GM18868 (cell line): ENCODE measurements at regions not wholly inside any gene's neighbourhood (a gene's known extent, or its start where the extent isn't known, plus 50 kb on each side); places are given as distances from the start of the nearest gene placed in this dataset.

Experiments used
- ATAC-seq: cut with Tn5 transposase; IDR thresholded peaks from one replicate; pipeline ENCODE4 v1.9.1; 2021; ENCODE audit warnings: mild to moderate bottlenecking, moderate library complexity; ENCODE audit not compliant: unreplicated experiment

GRCh38 chr5:38032149-38032548, 192.3 kb upstream of the GDNF start:
- no peak for ATAC-seq

GRCh38 chr5:38031304-38031703, 191.5 kb upstream of the GDNF start:
- ATAC-seq: no peak

GRCh38 chr5:38029397-38030065, 189.7 kb upstream of the GDNF start:
- no peak for ATAC-seq

- no peak for ATAC-seq
Measured at GRCh38 chr5:38023799-38024198, 184.0 kb upstream of the GDNF start.

- ATAC-seq: no peak
Measured at GRCh38 chr5:38023371-38023770, 183.5 kb upstream of the GDNF start.

- ATAC-seq: no peak
Measured at GRCh38 chr5:38022631-38023030, 182.8 kb upstream of the GDNF start.

GRCh38 chr5:38018016-38018415, 178.2 kb upstream of the GDNF start:
- ATAC-seq: no peak

- no peak for ATAC-seq
Measured at GRCh38 chr5:38013107-38013506, 173.3 kb upstream of the GDNF start.

GRCh38 chr5:38011668-38012188, 171.9 kb upstream of the GDNF start:
- no peak for ATAC-seq

GRCh38 chr5:38009749-38010358, 170.0 kb upstream of the GDNF start:
- ATAC-seq: no peak

- ATAC-seq: no peak
Measured at GRCh38 chr5:38008198-38008597, 168.4 kb upstream of the GDNF start.

- ATAC-seq: no peak
Measured at GRCh38 chr5:37999593-37999992, 159.8 kb upstream of the GDNF start.

- no peak for ATAC-seq
Measured at GRCh38 chr5:37996918-37997317, 157.1 kb upstream of the GDNF start.

GRCh38 chr5:37994729-37995128, 154.9 kb upstream of the GDNF start:
- ATAC-seq: no peak

- ATAC-seq: no peak
Measured at GRCh38 chr5:37991301-37992299, 151.8 kb upstream of the GDNF start.

GRCh38 chr5:37989884-37990283, 150.0 kb upstream of the GDNF start:
- no peak for ATAC-seq

GRCh38 chr5:37988454-37989046, 148.7 kb upstream of the GDNF start:
- ATAC-seq: no peak

- no peak for ATAC-seq
Measured at GRCh38 chr5:37984300-37984699, 144.5 kb upstream of the GDNF start.

GRCh38 chr5:37983463-37983862, 143.6 kb upstream of the GDNF start:
- no peak for ATAC-seq

- no peak for ATAC-seq
Measured at GRCh38 chr5:37979559-37979958, 139.7 kb upstream of the GDNF start.

GRCh38 chr5:37975531-37975930, 135.7 kb upstream of the GDNF start:
- no peak for ATAC-seq
